GM18873 (cell line): ENCODE measurements at regions not wholly inside any gene's neighbourhood (a gene's known extent, or its start where the extent isn't known, plus 50 kb on each side); places are given as distances from the start of the nearest gene placed in this dataset.
"Not testable (repeated sequence)": the region's sequence is repeated elsewhere in the genome, so short reads cannot be mapped to it uniquely, and the experiment has no call there.

Experiments
- ATAC-seq: cut with Tn5 transposase; IDR thresholded peaks from one replicate; pipeline ENCODE4 v1.9.1; 2021; ENCODE audit warnings: mild to moderate bottlenecking, moderate library complexity, moderate number of reproducible peaks; ENCODE audit not compliant: unreplicated experiment, low FRiP score

DNA sequence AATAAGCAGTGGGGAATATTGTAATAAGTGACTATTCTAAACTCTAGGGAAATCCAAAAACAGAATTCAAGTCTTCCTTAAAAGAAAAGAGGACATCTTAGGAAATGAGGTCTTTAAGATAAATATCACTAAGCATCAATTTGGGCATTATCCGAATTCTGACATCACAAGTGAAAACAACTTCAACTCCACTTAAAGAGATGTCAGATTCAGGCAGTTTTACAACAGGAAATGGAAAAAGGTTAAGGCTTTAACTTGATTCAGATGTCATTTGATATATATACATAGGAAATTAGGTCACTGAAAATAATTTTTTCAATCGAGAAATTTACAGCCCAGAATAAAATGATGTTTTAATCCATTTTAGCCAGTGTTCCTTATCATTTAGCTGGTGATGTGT is 435.4 kb downstream of the SETD4 start:
- no peak for ATAC-seq

DNA sequence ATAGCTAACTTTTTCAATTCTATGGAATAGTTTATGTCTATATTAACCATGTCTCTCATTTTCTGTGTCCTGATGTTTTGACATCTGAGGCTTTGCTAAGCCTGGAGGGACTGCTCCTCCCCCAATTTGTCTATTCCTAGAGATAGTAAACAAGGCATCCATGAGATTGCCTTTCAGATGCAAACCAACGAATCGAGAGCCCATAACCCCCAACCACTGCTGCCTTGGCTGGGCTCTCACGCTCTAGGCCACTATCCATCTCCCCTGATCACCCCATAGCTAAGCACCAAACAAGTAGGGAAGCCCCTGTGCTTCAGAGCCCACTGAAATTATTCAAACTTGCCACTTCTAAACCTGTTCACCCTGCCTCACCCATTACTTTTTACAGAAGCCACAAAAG is 437.7 kb downstream of the SETD4 start:
- no peak for ATAC-seq

DNA sequence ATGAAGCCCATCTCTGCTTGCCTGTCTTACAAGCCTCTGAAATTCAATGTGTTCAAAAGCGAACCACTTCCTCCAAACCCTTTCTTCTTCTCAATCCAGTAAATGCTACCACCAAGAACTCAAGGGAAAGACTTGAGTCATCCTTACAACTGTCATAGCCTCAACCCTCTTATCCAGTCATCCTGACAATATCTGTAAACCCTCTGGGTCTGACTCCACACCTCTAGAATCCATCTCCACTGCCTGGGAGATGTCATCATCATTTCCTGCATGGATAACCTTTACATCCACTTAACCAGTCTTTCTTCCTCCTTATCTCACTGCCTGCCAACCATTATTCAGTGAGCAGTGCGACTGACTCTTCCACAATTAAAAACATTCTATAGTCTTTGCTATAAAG is 441.1 kb downstream of the SETD4 start:
- no peak for ATAC-seq

DNA sequence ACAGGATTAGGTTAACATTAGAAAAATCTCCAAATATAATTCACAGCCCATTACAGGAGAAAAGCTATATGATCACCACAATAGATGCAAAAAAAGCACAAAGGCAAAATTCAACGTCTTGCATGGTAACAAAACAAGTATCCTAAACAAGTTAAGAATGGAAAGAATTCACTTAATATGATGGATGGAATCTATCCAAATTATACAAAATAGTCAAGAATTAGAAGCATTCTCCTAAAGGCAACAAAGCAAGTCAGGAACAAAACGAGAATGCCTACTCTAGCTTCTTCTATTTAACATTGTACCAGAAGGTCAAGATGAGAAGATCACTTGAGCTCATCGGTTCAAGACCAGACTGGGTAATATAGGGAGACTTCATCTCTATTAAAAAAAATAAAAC is 442.8 kb downstream of the SETD4 start:
- ATAC-seq = no peak

DNA sequence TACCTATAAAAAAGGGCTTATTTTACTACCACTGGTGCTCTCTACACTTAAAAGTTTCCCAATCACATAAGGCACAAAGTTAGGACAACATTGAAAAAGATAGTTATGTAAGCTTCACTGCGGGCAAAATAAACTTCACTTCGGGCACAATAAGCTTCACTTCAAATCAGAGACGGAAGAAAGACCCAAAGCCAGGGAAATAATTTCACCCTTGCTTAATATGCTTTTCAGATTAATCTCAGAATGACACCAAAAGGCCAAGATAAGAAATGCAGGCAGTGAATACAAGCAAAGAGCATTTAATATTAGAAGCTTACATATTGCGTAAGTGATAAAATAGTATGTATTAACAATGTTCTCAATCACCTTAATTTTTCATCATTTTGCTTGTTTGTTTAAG is 444.2 kb downstream of the SETD4 start:
- ATAC-seq = no peak

DNA sequence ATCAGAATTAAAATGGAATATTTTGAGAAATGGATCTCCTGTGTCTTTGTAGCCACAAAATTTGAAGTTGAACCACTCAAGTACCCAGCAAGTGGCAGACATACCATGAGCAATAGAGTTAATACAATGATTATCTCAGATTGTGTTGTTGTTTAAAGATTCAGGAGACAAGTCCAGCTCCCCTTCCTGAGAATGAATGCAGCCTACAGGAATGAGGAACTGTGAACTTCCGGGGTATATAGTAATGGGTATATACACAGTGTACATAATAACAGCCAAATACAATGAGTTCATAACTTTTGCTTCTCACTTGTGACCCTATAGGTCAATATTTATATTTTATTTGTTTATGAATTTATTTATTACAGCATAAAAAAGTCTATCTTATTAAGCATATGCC is 445.0 kb downstream of the SETD4 start:
- no peak for ATAC-seq

DNA sequence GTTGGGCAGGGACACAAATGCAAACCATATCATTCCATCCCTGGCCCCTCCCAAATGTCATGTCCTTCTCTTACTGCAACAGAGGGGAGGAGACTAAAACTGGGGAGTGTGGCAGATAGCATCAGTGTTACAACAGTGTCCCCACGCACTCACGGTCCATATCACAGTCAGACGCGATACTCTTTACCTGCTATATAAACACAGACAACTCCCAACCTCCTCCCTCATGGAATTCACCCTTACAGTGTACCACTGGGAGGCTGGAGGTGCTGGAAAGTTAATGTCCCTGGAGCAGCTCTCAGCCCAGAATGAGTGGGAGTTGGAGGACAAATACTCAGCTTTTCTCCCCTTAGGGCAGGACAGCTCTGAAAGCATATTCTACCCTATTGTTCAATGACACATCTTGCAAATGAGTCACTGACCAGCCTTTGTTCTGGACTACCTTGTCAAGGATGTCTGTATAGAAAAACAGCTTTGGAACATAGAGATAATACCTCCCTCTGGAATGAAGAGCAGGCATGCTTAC is 445.9 kb downstream of the SETD4 start:
- ATAC-seq = no peak

DNA sequence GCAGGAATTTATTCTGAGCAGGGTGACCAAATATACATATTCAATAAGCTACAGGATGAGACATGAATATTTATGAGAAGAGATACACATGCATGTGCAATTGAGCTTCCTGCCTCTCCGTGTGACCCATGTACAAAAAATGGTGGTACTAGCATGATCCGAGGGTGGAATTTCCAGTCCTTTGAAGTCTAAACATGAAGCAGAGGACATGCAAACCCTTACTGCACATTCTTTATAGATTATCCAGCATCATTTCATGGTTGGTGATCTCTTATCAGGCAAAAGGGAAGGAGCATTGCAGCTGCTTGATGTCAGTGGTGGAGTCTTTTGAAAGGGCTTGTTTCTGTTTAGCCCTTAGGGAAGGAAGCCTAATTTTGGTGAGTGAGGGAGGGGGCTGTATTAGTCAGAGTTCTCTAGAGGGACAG is 448.6 kb downstream of the SETD4 start:
- ATAC-seq = no peak

DNA sequence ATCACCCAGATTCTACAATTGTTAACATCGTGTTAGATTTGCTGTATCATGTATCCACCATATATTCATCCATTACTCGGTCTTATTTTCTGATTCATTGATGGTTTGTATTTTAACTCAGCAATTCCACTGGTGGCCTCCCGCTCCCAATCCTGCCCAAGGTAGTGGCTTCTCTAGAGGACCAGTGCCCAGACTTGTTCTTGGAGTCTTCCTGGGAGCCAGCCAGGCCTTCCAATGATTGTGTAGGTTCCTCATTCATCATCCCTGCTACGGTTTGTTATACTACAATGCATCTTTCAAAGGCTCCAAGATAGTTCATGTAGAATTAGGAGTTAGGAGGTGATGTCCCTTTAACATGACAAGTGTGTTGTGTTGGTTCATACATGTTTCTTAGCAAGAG is 451.1 kb downstream of the SETD4 start:
- no peak for ATAC-seq

DNA sequence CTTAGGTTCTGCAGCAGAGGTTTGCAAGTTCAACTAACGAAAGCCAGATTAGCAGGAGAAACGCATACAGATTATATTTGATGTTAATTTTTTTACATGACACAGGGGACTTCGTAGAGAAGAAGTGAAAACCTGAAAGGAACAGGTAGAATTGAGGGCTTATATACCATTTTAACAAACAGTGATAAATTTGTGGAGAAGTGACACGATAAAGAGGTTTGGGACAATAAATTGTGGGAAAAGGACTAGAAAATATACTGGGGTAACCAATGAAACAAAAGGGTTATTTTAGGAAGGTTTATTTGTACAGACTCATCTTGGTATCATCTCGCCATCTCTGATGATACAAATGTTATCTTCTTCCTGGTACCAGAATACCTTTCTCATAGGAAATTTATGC is 452.9 kb downstream of the SETD4 start:
- no peak for ATAC-seq

DNA sequence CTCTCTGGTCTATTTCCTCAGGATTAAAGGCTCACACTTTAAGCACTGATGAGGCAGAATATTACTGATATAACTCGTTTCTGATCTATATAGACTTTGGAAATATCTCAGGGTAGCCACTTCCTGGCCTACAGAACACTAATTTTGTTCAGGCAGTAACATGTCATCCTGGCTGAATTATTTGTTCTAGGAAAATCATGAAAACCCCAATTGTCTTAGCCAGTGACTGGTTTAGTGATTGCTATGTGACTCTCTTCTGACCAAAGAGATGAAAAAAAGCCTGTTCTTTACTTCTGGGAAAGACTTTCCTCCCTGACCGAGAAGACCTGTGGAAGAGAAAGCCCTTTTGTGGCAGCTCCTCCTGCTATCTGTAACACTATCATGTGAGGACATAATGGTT is 453.7 kb downstream of the SETD4 start:
- ATAC-seq = no peak

DNA sequence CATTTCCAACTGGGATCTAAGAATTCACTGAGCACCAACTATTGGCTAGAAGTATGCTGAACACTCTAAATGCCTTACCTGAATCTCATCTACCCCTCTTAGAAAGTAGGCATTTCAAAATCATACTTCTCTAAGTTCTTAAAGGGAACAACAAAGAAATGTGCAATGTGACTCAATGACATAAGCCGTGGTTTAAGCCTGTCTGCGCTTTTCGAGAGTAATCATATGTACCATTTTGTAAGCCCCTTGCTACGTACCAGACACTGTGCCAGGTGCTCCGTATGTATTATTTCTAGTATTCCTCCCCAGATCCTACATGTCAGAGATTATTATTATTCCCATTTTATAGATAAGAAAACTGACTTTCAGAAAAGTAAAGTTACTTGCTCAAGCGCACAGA is 454.2 kb downstream of the SETD4 start:
- no peak for ATAC-seq

DNA sequence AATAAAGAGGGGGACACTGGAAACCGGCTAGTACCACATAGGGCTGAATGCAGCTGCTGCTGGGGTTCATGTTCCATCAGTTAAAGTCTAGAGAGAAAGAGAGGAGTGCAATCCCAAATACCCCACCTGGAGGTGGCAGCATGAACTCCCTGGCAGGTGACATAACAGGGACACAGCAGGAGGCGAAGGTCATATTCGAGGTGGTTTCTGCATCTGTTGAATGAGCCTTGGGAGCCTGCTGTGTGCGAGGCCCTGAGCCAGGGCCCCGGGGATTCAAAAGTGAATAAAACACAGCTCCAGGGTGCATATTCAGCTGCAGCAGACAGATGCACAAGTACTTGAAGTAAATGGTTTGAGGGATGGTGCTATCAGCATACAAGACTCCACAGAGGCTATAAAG is 456.8 kb downstream of the SETD4 start:
- ATAC-seq = no peak

DNA sequence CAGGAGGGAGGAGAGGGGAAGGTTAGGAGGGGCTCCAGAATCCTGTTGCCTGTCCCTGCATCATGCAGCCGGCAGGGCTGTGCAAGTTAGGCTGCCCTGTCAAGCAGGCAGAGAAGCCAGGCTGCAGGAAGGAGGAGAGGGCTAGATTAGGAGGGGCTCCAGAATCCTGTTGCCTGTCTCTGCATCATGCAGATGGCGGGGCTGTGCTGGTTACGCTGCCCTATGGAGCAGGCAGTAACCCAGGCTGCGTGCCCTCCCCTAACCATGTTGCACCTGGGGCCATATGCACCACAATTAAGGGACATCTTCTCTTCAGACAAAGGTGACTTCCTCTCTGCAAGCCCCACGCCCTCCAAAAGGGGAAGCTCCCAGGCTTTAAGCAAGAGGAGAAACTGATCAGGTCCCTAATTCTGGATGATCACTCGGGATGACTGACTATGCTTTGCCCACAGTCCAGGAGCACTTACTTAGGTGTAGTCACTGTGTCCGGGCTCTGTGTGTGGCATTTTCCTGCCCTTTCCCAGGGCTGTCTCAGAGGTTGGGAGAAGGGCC is 457.4 kb downstream of the SETD4 start:
- no peak for ATAC-seq

DNA sequence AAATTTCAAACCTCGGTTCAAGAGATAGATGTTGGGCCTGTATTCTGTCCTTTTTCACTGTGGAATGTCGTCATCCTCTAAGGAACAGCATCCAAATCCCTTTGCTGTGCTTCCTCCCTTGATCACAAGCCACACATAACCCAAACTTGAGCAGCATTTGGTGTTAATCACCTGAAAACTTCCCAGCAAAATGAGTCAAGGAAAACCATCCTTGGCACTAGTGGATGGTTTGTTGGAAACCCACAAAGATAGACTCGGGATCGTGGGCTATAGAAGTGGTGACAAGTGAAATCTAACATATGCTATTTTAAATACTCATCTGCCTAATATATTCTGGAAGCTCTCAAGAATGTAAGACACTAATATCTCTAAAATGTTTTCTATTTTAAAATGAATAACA is 459.1 kb downstream of the SETD4 start:
- ATAC-seq = no peak

DNA sequence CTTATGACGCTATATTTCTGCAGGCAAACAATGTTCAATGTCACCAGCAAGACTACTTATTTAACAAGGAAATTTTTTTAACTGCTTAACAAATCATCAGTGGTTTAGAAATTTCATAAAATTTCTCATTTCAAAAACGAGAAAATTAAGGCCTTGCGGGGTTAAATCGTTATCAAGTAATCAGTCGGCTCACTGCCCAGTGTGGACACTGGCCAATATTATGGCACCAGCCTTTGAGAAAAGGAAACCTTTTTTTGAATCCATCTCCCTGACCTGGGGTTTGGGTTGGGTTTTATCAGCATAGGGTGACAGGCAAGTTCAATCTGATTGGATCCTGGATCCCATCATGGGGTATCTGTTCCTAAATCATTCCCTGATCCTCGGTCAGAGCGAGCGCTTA is 461.2 kb downstream of the SETD4 start:
- ATAC-seq = no peak

DNA sequence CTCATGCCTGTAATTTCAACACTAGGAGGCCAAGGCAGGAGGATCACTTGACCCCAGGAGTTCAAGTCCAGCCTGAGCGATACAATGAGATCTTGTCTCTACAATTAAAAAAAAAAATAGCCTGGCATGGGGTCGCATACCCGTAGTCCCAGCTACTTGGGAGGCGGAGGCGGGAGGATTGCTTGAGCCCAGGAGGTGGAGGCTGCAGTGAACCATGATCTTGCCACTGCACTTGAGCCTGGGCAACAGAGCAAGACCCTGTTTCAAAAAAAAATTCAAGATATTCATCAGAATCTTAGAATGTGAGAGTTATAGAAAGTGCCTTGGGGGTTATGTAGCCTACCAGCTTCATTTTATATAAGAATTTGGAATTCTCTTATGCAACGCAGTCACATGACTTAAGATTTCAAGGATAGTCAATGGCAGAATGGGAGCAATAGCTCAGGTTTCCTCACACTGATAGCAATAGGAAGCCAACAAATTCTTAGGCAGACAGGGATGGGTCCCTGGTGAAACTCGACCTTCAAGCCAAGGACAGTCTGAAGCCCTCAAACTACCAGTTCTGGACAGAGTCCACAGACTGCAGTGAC is 462.5 kb downstream of the SETD4 start:
- ATAC-seq = no peak

DNA sequence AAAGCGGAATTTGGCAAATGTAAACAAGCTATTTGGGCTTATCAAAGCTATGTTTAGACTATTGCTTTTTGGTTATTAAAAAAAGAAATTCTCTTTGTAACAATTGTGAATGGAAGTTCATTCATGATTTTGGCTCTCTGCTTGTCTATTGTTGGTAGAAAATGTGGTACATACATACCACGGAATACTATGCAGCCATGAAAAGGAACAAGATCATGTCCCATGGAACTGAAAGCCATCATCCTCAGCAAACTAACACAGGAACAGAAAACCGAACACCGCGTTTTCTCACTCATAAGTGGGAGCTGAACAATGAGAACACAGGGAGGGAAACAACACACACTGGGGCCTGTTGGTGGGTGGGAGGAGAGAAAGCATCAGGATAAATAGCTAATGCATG is 465.4 kb downstream of the SETD4 start:
- no peak for ATAC-seq

DNA sequence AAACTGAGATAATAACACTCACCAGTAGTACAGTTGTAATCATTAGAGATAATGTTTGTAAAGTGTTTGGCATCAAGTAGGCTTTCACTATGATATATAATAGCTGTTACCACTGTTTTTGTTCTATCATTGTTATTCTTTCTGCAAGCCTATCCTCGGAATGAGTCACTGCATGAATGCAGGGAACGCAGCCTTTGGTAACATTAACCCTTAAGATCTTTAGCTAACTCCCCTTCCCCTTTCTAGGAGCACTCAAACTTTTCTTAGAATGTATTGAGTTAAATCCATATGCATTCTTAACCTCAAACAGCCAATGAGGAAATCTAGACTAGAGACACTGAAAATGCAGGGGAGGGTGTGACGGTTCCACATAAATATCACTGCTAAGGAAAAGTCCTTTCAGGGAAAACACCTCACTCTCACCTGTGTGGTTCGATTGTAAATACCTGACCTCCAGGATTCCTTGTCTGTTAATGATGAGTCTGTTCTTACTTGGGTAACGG is 467.3 kb downstream of the SETD4 start:
- ATAC-seq = no peak

DNA sequence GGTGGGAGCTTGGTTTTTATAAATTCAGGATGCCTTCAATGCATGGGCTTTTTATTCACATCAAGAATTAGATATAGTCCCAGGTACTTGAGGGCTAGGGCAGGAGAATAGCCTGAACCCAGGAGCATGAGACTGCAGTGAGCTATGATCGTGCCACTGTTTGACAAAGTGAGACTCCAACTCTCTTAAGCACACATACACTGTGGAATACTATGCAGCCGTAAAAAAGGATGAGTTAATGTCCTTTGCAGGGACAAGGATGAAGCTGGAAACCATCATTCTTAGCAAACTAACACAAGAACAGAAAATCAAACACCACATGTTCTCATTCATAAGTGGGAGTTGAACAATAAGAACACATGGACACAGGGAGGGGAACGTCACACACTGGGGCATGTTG is 470.0 kb downstream of the SETD4 start:
- not testable (repeated sequence) for ATAC-seq

DNA sequence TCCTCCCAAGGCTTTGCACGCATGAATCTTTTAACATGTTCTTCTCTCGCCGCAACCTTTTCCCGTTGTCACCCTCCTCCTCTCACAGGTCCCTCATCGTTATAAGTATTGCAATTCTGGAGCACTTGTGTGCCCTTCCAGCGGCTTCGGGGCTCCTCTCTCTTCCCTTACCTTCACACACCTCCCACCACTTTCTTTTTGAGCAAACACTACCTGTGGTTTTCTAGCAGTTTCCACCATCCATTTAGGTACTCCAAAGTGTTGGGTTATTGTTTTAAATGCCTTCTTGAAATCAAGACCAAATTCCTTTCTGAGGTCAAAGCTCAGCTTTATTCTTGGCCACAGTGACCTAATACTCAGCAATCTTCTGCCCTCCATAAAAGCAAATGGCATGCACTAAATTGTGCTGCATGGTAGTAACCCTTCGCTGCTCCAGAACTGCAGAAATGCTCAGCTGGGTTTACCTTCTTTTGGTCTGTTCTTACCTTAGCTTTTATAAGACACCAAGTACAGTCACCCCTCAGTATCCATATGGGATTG is 472.4 kb downstream of the SETD4 start:
- no peak for ATAC-seq

DNA sequence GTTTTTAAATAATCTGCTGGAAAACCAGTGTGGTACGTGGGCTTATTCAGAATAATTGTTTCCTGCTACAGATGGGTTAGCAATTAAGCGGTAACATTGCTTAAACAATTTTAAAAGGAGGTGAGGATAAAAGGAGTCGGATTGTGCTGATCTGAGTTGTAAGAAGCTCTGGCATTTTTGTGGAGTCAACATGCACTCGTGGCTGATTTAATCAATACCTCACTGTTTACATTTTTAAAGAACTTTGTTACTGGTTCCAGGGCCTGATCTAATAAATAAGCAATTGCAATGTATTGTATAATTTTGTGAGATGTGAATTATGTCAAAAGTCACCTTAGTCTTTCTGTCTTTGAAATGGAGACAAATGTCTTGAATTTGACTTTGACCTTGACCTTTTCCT is 474.0 kb downstream of the SETD4 start:
- ATAC-seq = no peak
